Right atrium auricular region (tissue), 2 donors: ENCODE measurements at regions not wholly inside any gene's neighbourhood (a gene's known extent, or its start where the extent isn't known, plus 50 kb on each side); places are given as distances from the start of the nearest gene placed in this dataset.

ENCODE experiments used
- DNase-seq: peaks from one replicate; pipeline ENCODE4 v3.0.0-alpha.2; 2019; ENCODE audit warnings: low spot score
- H3K27ac ChIP-seq, 2 donors: fragments of 200-600 bp; sonication (generic); 1 replicate in 1 of 2; 2 replicates in 1 of 2; pipeline ENCODE4 v1.5.1; 2016 to 2019
- H3K27me3 ChIP-seq, 2 donors: fragments of 200-600 bp; sonication (generic); one replicate each; pipeline versions ENCODE4 v1.5.1 to v1.6.0; 2017 to 2019
- H3K36me3 ChIP-seq: fragments of 200-600 bp; sonication (generic); one replicate; pipeline ENCODE4 v1.5.1; 2016
- H3K4me1 ChIP-seq, 2 donors: fragments of 200-600 bp; sonication (generic); one replicate each; pipeline versions ENCODE4 v1.5.1 to v1.6.0; 2017 to 2019
- H3K4me3 ChIP-seq, 2 donors: fragments of 200-600 bp; sonication (generic); 1 replicate in 1 of 2; 2 replicates in 1 of 2; pipeline ENCODE4 v1.5.1; 2017 to 2019; ENCODE audit warnings: mild to moderate bottlenecking in 1 of 2, moderate library complexity in 1 of 2
- H3K9me3 ChIP-seq, 2 donors: fragments of 200-600 bp; sonication (generic); one replicate each; pipeline ENCODE4 v1.5.1; 2019
- TF ChIP-seq, protein P1 (sequence below), 2 donors: fragments of 200-600 bp; sonication (generic); IDR thresholded peaks; one replicate each; pipeline ENCODE4 v1.5.1; 2019; ENCODE audit warnings: antibody characterized with exemption in 2 of 2

DNA sequence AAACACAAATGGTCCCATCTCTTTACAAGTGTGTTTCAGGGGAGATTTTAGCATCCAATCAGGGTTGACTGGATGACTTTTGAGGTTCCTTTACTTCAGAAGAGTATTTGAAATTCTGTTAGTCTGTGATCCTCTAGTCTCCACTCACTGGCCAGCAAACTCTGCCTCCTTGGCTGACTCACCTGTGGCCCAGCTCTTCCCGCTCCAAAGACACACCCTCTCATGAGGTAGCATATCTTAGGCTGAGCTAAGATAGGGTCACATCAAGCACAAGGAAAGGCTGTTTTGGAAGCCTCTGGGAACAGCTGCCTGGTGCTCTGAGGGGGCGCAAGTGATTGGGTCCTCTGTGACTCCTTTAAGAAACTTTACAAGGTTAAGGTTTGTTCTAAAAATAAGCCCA is 102.3 kb upstream of the FGGY start:
- Histone ChIP-seq H3K27ac (no peak overlapping the region), H3K27me3 (no peaks in the 10 kb centered on the region), H3K4me1 (no peaks in the 10 kb centered on the region), H3K4me3 (no peak overlapping the region), H3K9me3 (peaks cover 0 to 6% of the 10 kb centered on the region in 2 donors), H3K36me3 (no peaks in the 10 kb centered on the region)
- no peak for DNase-seq
- TF ChIP-seq, protein P1, sequence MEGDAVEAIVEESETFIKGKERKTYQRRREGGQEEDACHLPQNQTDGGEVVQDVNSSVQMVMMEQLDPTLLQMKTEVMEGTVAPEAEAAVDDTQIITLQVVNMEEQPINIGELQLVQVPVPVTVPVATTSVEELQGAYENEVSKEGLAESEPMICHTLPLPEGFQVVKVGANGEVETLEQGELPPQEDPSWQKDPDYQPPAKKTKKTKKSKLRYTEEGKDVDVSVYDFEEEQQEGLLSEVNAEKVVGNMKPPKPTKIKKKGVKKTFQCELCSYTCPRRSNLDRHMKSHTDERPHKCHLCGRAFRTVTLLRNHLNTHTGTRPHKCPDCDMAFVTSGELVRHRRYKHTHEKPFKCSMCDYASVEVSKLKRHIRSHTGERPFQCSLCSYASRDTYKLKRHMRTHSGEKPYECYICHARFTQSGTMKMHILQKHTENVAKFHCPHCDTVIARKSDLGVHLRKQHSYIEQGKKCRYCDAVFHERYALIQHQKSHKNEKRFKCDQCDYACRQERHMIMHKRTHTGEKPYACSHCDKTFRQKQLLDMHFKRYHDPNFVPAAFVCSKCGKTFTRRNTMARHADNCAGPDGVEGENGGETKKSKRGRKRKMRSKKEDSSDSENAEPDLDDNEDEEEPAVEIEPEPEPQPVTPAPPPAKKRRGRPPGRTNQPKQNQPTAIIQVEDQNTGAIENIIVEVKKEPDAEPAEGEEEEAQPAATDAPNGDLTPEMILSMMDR (IDR thresholded peaks at IDR 0.05) = no peak

GRCh38 chr1:59195151-59195550 is 101.7 kb upstream of the FGGY start:
- Histone ChIP-seq H3K4me3 (no peak overlapping the region), H3K4me1 (no peaks in the 10 kb centered on the region), H3K36me3 (no peaks in the 10 kb centered on the region), H3K27me3 (no peaks in the 10 kb centered on the region), H3K9me3 (peaks cover 0 to 6% of the 10 kb centered on the region in 2 donors), H3K27ac (no peak overlapping the region)
- TF ChIP-seq, protein P1 (IDR thresholded peaks at IDR 0.05) = no peak
- DNase-seq = no peak

DNA sequence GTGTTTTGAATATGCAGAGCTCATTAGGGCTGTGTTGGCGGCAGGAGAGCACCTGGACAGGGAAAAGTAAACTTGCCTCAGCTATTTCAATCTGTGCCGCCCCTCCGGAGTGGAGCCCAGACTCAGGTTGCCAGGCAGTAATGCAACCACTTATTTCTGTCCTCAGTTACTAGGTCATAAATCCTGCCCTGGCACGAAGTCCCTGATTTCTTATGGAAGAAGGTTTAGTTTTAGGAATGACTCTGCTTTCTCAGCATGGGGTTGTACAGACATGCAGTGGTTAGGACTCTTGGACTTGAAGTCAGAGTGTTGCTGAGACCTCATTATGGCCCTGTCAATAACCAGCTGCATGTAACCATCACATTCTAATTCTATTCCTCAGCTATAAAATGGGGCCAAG is 98.3 kb upstream of the FGGY start:
- H3K36me3 ChIP-seq = no peaks in the 10 kb centered on the region
- H3K27me3 ChIP-seq = no peaks in the 10 kb centered on the region
- TF ChIP-seq, protein P1 (IDR thresholded peaks at IDR 0.05) = no peak
- no peak overlapping the region for H3K4me3 ChIP-seq
- no peak overlapping the region for H3K27ac ChIP-seq
- no peak for DNase-seq
- peaks cover 0 to 5% of the 10 kb centered on the region in 2 donors for H3K4me1 ChIP-seq
- H3K9me3 ChIP-seq = peaks cover 0 to 4% of the 10 kb centered on the region in 2 donors

- Histone ChIP-seq H3K9me3 (no peaks in the 10 kb centered on the region), H3K27me3 (no peaks in the 10 kb centered on the region), H3K36me3 (no peaks in the 10 kb centered on the region), H3K4me3 (no peak overlapping the region), H3K27ac (no peak overlapping the region), H3K4me1 (peaks cover 0 to 10% of the 10 kb centered on the region in 2 donors)
- TF ChIP-seq, protein P1 (IDR thresholded peaks at IDR 0.05) = no peak
- no peak for DNase-seq
Observed at GRCh38 chr1:59199147-59199546, 97.7 kb upstream of the FGGY start.

DNA sequence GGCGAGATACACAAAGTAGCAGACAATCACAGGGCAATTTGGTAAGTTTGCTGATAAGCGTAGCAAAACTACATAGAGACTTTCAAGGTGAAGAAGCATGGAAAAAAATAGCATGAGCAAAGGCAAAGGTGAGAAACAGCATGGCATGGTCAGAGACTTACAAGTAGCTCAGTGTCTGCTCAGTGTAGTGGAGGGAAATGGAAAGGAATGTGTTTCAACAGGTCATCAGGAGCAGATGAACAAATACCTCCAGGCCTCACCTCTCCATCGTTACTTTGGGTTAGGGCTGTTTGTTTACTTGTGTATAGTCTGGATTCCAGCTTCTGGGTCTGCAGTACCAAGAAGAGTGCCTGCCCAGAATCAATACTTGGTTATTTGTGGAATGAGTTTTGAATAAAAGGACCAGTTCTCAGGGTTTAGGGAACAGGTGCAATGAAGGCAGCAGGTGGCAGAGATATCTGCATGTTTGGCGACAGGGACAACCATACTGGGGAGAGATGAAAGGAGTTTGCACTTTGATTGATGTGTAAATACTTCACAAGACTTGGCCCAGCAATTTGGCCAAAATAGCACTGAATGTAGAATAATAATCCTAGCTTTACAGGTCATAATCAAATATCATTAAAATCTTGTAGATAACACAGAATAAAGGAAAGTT is 97.0 kb upstream of the FGGY start:
- Histone ChIP-seq H3K27ac (no peak overlapping the region), H3K9me3 (peaks cover 0 to 5% of the 10 kb centered on the region in 2 donors), H3K4me3 (no peak overlapping the region), H3K36me3 (no peaks in the 10 kb centered on the region), H3K4me1 (peaks cover 0 to 12% of the 10 kb centered on the region in 2 donors), H3K27me3 (no peaks in the 10 kb centered on the region)
- TF ChIP-seq, protein P1 (IDR thresholded peaks at IDR 0.05) = no peak
- DNase-seq = no peak

- no peaks in the 10 kb centered on the region for H3K27me3 ChIP-seq
- H3K4me1 ChIP-seq = peaks cover 0 to 12% of the 10 kb centered on the region in 2 donors
- DNase-seq = no peak
- no peak overlapping the region for H3K27ac ChIP-seq
- H3K36me3 ChIP-seq = no peaks in the 10 kb centered on the region
- TF ChIP-seq, protein P1 (IDR thresholded peaks at IDR 0.05) = no peak
- H3K4me3 ChIP-seq = no peak overlapping the region
- H3K9me3 ChIP-seq = peaks cover 0 to 9% of the 10 kb centered on the region in 2 donors
Observed at GRCh38 chr1:59201341-59201740, 95.6 kb upstream of the FGGY start.
